HG03432 (cell line): ENCODE measurements at regions not wholly inside any gene's neighbourhood (a gene's known extent, or its start where the extent isn't known, plus 50 kb on each side); places are given as distances from the start of the nearest gene placed in this dataset.
"Not testable (repeated sequence)": the region's sequence is repeated elsewhere in the genome, so short reads cannot be mapped to it uniquely, and the experiment has no call there.

Source experiments
- ATAC-seq: cut with Tn5 transposase; IDR thresholded peaks from one replicate; pipeline ENCODE4 v1.9.1; 2021; ENCODE audit warnings: mild to moderate bottlenecking, moderate library complexity; ENCODE audit not compliant: unreplicated experiment

- not testable (repeated sequence) for ATAC-seq
These were observed 85.1 kb upstream of the MAP4 start for GRCh38 chr3:48101301-48101650.

DNA sequence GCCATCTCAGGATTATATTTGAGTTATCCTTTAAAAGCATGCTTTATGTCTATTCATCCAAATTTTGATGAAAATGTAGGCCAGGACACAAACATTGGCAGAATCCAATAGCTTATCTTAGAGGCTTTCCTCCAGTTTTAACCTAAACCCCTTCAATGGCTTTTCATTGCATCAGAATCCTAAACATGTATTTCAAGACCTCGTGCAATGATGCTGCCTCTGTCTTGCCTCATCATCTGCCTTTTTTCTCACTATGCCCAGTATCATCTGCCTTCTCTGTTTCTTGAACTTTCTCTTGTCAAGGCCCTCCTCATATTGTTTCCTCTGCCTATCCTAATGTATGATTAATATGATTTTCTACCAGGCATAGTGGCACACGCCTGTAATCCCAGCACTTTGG lies 76.1 kb upstream of the MAP4 start:
- ATAC-seq, result no peak

- no peak for ATAC-seq
These were observed 74.1 kb upstream of the MAP4 start for GRCh38 chr3:48090166-48090939.

DNA sequence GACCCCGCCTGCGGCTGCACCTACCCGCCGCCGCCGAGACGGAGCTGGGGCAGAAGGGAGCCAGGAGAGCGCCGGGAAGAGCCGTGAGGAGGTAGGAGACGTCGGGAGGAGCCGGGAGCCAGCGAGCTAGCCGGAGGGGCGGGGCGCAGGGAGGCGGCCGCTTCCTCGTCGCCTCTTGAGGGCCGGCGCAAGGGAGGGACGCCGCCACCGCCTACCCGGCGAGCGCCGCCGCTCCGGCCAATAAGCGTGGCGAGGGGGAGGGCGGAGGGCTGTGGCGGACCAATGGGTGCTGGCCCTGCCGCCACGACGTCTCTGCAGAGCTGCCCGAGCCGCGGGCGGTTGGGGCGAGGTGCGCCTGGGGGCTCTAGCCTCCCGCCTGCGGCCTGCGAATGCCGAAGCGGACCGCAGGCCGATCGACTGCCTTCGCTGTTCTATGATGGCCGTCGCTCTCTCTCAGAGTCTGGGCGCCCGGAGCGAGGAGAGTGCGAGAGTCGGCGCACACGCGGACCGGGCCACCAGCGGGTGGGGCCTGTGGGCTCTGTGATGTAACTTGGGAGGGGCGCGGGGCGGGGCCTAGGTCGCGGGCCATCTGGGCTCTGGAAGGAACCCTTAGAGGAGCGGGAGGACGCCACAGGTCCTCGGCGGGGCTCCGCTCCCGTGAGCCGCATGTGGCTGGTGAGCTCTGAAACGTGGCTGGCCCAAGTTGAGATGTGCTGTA lies 72.7 kb upstream of the MAP4 start:
- ATAC-seq, result peak; percentile 93

GRCh38 chr3:48088056-48088748 lies 72.0 kb upstream of the MAP4 start:
- ATAC-seq, result peak; percentile 35

DNA sequence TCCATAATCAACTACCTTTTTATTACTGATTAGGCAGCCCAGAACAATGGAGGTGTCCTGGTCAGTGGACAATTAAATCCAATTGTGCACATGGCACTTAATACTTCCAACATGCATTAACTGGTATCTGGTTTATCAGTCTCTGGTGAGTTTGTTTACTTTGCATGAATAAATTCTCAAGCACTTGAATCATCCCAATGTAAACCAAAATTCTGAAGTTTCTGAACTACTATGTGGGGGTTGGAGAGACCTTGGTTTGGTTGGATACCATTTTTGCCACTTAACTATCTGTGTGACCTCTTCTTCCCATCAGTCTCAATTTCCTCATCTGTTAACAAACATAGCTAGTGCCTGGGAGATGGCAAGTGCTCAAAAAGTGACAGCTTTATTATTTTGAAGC lies 70.5 kb upstream of the MAP4 start:
- no peak for ATAC-seq

- no peak for ATAC-seq
These were observed 68.7 kb upstream of the MAP4 start for GRCh38 chr3:48084929-48085328.

DNA sequence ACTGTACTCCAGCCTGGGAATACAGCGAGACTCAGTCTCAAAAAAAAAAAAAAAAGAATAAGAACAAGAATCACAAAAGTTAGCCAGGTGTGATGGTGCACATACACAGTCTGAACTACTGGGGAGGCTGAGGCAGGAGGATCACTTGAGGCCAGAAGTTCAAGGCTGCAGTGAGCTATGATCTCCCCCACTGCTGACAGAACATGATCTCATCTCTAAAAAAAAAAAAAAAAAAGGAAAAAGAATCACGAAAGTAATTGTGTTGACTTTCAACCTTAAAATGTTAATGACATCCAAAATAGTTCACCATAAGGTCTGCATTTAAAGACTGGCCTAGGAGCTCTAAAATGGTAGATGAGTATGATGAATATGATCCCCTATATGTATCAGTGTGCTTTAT lies 68.0 kb upstream of the MAP4 start:
- no peak for ATAC-seq

GRCh38 chr3:48082580-48083184 lies 66.5 kb upstream of the MAP4 start:
- no peak for ATAC-seq

DNA sequence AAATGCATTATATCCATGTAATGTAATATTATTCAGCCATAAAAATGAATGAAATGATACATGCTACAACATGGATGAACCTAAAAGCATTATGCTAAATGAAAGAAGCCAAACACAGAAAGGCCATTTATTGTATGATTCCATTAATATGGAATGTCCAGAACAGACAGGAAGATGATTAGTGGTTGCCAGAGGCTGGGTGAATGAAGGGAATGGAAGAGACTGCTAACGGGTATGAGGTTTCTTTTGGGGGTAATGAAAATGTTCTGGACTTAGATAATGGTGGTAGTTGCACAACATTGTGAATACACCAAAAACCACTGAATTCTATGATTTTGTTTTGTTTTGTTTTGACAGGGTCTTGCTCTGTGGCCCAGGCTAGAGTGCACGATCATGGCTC lies 61.6 kb upstream of the MAP4 start:
- ATAC-seq, result no peak

GRCh38 chr3:48070030-48070429 lies 53.8 kb upstream of the MAP4 start:
- ATAC-seq, result no peak

- ATAC-seq, result no peak
These were observed 53.1 kb upstream of the MAP4 start for GRCh38 chr3:48069339-48069738.

GRCh38 chr3:48068886-48069285 lies 52.7 kb upstream of the MAP4 start:
- no peak for ATAC-seq

- not testable (repeated sequence) for ATAC-seq
These were observed 52.1 kb upstream of the MAP4 start for GRCh38 chr3:48068320-48068719.

DNA sequence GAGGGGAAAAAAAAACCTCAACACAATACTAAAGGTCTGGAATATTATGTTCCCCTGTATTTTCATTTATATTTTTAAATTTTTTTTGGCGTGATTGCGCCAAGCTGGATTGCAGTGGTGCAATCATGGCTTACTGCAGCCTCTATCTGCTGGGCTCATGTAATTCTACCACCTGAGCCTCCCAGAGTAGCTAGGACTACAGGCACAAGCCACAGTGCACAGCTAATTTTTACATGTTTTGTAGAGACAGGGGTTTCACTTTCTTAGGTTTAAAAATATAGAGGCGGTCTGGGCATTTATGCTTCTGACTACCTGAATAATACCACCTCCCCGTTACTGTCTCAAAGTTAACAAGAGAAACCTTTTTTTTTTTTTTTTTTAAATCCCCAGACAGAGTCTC lies 51.1 kb upstream of the MAP4 start:
- ATAC-seq, result no peak
